GM10266 (cell line): ENCODE measurements at regions not wholly inside any gene's neighbourhood (a gene's known extent, or its start where the extent isn't known, plus 50 kb on each side); places are given as distances from the start of the nearest gene placed in this dataset.

Source experiments
- DNase-seq: peaks from one replicate; pipeline ENCODE4 v3.0.0; 2012; ENCODE audit errors: extremely low spot score
- CTCF ChIP-seq: IDR thresholded peaks from 2 replicates; pipeline ENCODE4 v1.5.1; 2012; ENCODE audit warnings: mild to moderate bottlenecking, low read depth; ENCODE audit not compliant: control insufficient read depth, insufficient read depth; ENCODE audit errors: missing control alignments

DNA sequence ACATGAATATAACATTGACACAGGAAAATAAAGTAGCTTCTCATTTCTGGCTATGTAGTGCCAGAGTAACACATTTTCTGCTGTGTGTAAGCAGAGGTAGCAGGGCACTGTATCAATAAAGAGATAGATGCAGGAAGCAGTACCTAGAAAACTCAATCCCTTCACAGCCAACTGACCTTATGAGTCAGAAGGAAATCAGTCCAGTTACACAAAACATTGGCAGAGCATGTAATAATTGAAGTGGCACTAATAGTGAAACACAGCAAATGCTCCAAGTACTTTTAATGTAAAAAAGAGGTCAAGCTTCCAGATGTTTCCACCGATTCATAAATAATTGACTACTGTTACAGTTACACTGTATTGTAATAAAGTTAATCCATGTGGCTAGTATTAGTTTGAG lies 706.6 kb downstream of the EFNA5 start:
- no peak for TF ChIP-seq CTCF
- no peak for DNase-seq

DNA sequence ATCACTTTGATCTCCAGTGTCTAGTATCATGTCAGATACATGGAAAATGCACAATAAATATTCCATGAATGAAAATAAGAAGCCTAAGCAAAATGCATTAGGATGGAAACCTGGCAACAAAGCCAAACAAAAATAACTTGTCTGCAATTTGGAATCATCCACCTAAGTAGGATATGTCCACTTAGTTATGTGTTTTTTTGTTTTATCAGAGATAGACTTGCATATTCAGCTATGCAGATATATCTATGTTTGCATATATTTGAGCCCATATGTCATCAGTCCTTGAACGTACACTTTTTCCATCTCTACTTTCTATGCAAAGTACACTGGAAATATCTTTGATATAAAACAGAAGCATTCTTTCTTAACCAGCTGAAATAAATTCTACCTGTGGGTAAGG lies 707.1 kb downstream of the EFNA5 start:
- DNase-seq: no peak
- TF ChIP-seq CTCF: no peak

DNA sequence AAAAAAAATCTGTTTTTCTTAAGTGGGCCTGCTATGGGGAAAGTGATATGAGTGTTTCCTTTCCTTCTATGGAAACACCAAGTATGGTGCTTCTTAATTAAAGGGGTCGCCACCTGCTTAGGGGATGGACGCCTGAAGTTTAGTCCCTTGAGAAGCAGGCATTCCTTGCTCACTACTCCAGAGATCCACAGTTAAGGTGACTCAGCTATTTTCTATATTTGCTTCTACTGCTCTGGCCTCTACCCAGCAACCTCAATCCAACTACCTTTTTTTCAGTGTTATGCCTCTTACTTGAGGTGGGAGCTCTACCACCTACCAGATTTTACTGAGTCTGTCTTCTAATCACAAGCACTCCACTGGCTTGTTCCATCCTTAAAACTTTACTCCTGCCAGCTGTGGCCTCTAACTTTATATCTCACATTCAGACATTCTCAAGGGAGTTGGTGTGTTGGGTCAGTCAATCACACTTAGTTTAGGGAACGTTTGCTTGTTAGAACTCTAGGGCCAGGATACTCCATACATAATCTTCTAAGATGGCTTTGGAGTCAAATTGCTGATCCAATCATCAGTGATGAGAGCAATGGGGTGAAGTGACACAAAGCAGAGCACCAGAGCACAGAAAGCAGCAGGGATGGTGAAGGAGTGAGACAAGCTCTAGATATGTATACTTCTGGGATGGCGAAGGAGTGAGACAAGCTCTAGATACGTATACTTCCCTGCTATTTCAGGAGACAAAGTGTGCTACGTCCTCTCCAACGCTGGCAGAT lies 708.1 kb downstream of the EFNA5 start:
- no peak for TF ChIP-seq CTCF
- no peak for DNase-seq

DNA sequence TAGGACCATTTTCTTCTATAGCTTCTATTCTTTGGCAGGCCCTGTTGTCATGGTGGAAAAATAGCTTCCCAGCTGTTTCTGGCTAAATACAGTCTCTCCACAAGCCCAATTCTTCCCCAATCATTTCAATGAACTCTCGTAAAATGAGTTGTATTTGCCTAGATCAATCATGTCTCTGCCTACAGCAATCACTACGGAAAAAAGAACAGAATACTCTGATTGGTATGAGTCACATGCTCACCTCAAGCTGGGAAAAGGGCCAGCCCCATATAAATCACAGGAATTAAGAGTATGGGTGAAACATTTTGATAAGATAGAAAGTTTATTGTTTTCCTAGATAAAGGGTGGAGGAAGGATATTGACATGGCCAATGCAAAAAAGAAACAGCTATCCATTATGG lies 711.4 kb downstream of the EFNA5 start:
- TF ChIP-seq CTCF: no peak
- no peak for DNase-seq

DNA sequence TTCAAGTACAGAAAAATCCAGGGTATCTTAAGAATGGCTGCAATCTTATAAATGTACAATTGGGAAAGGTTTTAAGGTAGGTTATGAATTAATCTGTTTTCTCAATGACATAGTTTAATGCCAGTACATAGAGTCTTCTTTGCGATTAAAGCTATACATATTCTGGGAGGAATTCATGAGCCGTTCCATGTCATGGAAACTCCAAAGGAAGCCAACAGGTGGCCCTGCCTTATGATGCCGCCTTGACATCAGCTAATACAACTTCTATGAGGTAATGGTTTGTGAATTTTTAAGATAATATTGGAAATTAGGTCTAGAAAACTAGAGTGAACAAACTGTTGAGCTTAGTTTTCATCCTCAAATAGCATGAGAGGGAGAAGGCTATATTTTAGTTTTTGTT lies 713.4 kb downstream of the EFNA5 start:
- DNase-seq: no peak
- no peak for TF ChIP-seq CTCF

DNA sequence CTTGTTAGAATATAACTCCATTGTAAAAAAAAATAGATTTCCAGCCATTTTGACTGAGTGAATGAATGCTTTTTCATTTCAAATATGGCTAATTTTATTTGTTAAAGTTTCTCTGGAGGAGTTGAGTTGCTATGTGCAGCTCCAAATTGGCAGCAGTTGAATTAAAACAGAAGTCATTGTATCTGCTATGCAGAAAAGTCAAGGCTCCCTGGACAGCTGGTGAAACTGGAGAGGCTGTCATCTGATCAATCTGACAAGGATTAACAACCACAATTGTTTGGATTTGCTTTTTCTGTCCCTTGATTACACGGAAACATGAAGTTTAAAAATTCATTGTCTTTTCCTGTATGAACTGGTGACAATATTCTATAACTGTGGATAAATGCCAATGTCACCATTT lies 713.9 kb downstream of the EFNA5 start:
- DNase-seq: no peak
- TF ChIP-seq CTCF: no peak

- DNase-seq: no peak
Observed at GRCh38 chr5:106956187-106956586, 714.5 kb downstream of the EFNA5 start.

More at GRCh38 chr5:106956187-106956586, 714.5 kb downstream of the EFNA5 start:
- TF ChIP-seq CTCF: no peak
